Right lobe of liver (tissue), 6 donors: ENCODE measurements at regions not wholly inside any gene's neighbourhood (a gene's known extent, or its start where the extent isn't known, plus 50 kb on each side); places are given as distances from the start of the nearest gene placed in this dataset.

Experiments
- ATAC-seq, 4 donors: fragments of 200-7000 bp; cut with Tn5 transposase; one replicate each; pipeline ENCODE4 v1.9.1; 2020; ENCODE audit warnings: mild to moderate bottlenecking in 4 of 4, moderate library complexity in 4 of 4
- DNase-seq, 3 donors: peaks; one replicate each; pipeline ENCODE4 v3.0.0-alpha.2; 2020
- H3K27ac ChIP-seq, 3 donors: fragments of 200-600 bp; one replicate each; pipeline ENCODE4 v1.8.0; 2022
- H3K27me3 ChIP-seq, 2 donors: fragments of 200-600 bp; one replicate each; pipeline ENCODE4 v1.8.0; 2022
- H3K36me3 ChIP-seq, 4 donors: fragments of 200-600 bp; sonication (generic) in 1 of 4; one replicate each; pipeline versions ENCODE4 v1.5.1 to v1.8.0; 2017 to 2022; ENCODE audit warnings: control low read depth in 1 of 4
- H3K4me1 ChIP-seq, 4 donors: fragments of 200-600 bp; sonication (generic) in 1 of 4; one replicate each; pipeline versions ENCODE4 v1.5.1 to v1.8.0; 2017 to 2022; ENCODE audit warnings: control low read depth in 1 of 4
- H3K4me3 ChIP-seq, 3 donors: fragments of 200-600 bp; one replicate each; pipeline ENCODE4 v1.8.0; 2022
- H3K9me3 ChIP-seq, 4 donors: fragments of 200-600 bp; sonication (generic) in 1 of 4; one replicate each; pipeline versions ENCODE4 v1.5.1 to v1.8.0; 2017 to 2022; ENCODE audit warnings: control low read depth in 1 of 4
- POLR2A ChIP-seq: fragments of 450-650 bp; IDR thresholded peaks from one replicate; pipeline ENCODE4 v1.6.1; 2017; ENCODE audit warnings: antibody characterized with exemption, mild to moderate bottlenecking
- WGBS: methylation state at CpG from one replicate; pipeline ENCODE4 v1.1.6; 2018; ENCODE audit warnings: low coverage, low lambda C conversion rate; ENCODE audit not compliant: insufficient coverage; ENCODE audit errors: missing lambda C conversion rate; 5-methylcytosine and 5-hydroxymethylcytosine counted together
- intact Hi-C, 2 donors: fragments of 100-400 bp; cut with DNase I; formaldehyde crosslinking; loops; one replicate each; pipeline versions ENCODE4 v1.11.2 to v1.14.1; 2022
- TF ChIP-seq, protein P1 (sequence below), 4 donors: fragments of 200-600 bp in 3 of 4; fragments of 450-650 bp in 1 of 4; IDR thresholded peaks; one replicate each; pipeline versions ENCODE4 v1.5.1 to v1.8.0; 2016 to 2022; ENCODE audit warnings: antibody characterized with exemption in 4 of 4, mild to moderate bottlenecking in 2 of 4
- donor health status: DM: no; HTN: yes; CAD: no.
- donor health status: DM: no; HTN: no; CAD: no.
- donor health status: DM: no; HTN: no; CAD: no.
- donor health status: DM: no; HTN: yes; CAD: no.
- donor health status: DM: no; HTN: yes; CAD: no.

DNA sequence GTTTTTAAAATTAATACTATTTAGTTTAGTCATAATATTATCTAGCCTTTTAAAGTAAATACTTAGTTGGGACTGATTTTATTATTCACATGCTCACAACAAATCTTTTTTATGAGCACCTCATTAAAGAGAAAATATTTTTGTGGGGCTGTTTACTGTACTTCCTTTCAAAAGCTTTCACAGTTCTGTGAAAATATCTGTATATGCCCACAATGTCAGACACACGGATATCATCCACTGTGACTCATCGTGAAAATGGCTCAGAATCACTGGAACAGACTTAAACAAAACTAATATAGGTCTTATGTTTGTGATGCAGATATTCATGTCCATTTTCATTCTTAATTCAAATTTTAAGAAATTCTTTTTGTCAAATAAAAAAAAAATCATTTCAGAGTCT lies 305.2 kb downstream of the RAB38 start:
- DNase-seq (no peak), ATAC-seq (no peak)
- no peak overlapping the region for H3K4me3 ChIP-seq
- no peak overlapping the region for H3K27ac ChIP-seq
- no peak for TF ChIP-seq POLR2A
- TF ChIP-seq, protein P1, sequence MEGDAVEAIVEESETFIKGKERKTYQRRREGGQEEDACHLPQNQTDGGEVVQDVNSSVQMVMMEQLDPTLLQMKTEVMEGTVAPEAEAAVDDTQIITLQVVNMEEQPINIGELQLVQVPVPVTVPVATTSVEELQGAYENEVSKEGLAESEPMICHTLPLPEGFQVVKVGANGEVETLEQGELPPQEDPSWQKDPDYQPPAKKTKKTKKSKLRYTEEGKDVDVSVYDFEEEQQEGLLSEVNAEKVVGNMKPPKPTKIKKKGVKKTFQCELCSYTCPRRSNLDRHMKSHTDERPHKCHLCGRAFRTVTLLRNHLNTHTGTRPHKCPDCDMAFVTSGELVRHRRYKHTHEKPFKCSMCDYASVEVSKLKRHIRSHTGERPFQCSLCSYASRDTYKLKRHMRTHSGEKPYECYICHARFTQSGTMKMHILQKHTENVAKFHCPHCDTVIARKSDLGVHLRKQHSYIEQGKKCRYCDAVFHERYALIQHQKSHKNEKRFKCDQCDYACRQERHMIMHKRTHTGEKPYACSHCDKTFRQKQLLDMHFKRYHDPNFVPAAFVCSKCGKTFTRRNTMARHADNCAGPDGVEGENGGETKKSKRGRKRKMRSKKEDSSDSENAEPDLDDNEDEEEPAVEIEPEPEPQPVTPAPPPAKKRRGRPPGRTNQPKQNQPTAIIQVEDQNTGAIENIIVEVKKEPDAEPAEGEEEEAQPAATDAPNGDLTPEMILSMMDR (IDR thresholded peaks at IDR 0.05), result no peak
- intact Hi-C loops, result no loop called here
- no peaks in the 10 kb centered on the region for H3K27me3 ChIP-seq
- H3K9me3 ChIP-seq, result no peaks in the 10 kb centered on the region
- no peaks in the 10 kb centered on the region for H3K36me3 ChIP-seq
- 75% methylated on average over 2 of the region's 2 CpGs for WGBS
- H3K4me1 ChIP-seq, result no peaks in the 10 kb centered on the region

DNA sequence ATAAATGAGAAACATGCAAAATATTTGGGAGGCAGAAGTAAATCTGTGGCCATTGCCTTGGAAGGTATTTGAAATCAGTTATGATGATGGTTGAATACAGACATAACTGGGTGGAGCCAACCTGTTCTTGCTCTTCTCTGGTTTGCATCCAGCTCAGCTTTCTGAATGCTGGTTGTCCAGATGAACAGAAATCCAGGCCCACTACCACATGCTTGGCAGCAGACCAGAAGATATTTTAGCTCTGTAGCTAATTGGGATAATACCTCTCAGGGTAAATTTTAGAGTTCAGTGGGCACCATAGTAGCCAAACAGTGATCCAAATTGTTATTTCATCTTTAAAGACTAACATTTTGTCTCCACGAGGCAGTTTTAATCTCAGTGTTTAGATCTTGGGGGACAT lies 308.3 kb downstream of the RAB38 start:
- H3K27me3 ChIP-seq, result no peaks in the 10 kb centered on the region
- 45% methylated on average over 1 of the region's 1 CpG for WGBS

DNA sequence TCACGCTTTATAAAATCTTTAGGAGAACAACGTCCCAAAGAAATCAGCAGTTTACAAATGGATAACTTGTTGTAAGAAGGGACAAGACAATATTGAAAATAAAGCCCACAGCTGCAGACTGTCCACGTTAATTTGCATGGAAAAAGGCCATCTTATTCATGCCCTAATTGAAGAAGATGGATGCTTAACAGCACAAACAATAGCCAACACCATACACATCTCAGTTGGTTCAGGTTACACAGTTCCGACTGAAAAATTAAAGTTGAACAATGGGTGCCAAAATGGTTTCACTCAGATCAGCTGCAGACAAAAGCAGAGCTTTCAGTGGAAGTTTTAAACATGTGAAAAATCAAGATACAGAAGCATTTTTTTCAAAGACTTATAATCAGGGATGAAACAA lies 314.2 kb downstream of the RAB38 start:
- Histone ChIP-seq H3K27ac (no peak overlapping the region), H3K4me3 (no peak overlapping the region), H3K9me3 (no peaks in the 10 kb centered on the region), H3K36me3 (no peaks in the 10 kb centered on the region), H3K4me1 (no peaks in the 10 kb centered on the region), H3K27me3 (no peaks in the 10 kb centered on the region)
- ATAC-seq (no peak), DNase-seq (no peak)
- 50% methylated on average over 4 of the region's 4 CpGs for WGBS
- intact Hi-C loops, result no loop called here
- TF ChIP-seq, protein P1 (IDR thresholded peaks at IDR 0.05), result no peak
- TF ChIP-seq POLR2A, result no peak

More for the DNA sequence above, 308.3 kb downstream of the RAB38 start:
- Histone ChIP-seq H3K27ac (no peak overlapping the region), H3K4me3 (no peak overlapping the region), H3K9me3 (no peaks in the 10 kb centered on the region), H3K36me3 (no peaks in the 10 kb centered on the region), H3K4me1 (no peaks in the 10 kb centered on the region)
- intact Hi-C loops, result no loop called here
- no peak for DNase-seq
- no peak for TF ChIP-seq POLR2A
- TF ChIP-seq, protein P1 (IDR thresholded peaks at IDR 0.05), result no peak
- ATAC-seq, result no peak

DNA sequence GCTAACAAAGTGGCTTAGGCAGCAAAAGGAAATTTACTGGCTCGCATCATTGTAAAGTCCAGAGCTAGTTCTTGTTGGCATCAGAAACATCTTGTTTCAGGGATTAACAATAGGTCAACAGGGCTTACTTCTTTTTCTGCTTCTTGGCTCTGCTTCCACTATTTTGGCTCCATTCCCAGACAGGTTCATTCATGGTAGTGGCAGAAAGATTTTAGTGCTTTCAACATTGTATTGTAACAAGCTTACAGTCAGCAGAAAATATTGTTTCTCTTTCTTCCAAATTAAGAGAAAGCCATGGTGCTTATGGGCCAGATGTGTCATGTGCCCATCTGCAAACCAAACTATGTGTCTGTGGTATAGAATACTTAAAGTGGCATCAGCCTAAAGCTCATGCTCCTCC lies 315.6 kb downstream of the RAB38 start:
- Histone ChIP-seq H3K27ac (no peak overlapping the region), H3K4me1 (no peaks in the 10 kb centered on the region), H3K27me3 (no peaks in the 10 kb centered on the region), H3K4me3 (no peak overlapping the region), H3K9me3 (no peaks in the 10 kb centered on the region), H3K36me3 (no peaks in the 10 kb centered on the region)
- no peak for DNase-seq
- TF ChIP-seq, protein P1 (IDR thresholded peaks at IDR 0.05), result no peak
- TF ChIP-seq POLR2A, result no peak
- ATAC-seq, result no peak
- intact Hi-C loops, result no loop called here
- 50% methylated on average over 1 of the region's 1 CpG for WGBS

DNA sequence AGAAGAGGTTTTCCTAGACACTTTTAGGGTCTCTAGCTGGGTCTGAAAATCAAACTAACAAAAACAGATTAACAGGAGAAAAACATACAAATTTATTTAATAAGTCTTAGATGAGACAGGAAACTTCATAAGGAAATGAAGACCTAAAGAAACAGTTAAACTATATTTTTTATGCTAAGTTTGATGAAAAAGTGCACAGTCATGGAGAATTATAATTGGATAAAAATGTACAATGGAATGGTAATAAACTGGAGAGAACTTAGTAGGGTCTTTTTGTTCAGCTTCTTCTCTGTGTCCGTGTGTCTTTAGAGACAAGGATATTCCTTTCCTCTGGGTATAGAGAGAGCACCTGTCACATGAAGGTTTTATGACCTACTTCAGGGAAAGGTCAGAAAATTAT lies 323.4 kb downstream of the RAB38 start:
- H3K4me3 ChIP-seq, result no peak overlapping the region
- no peak for TF ChIP-seq POLR2A
- TF ChIP-seq, protein P1 (IDR thresholded peaks at IDR 0.05), result no peak
- no peaks in the 10 kb centered on the region for H3K27me3 ChIP-seq
- H3K9me3 ChIP-seq, result no peaks in the 10 kb centered on the region
- intact Hi-C loops, result no loop called here
- DNase-seq (no peak), ATAC-seq (no peak)
- H3K4me1 ChIP-seq, result no peaks in the 10 kb centered on the region
- no peak overlapping the region for H3K27ac ChIP-seq
- 29% methylated on average over 1 of the region's 1 CpG for WGBS
- no peaks in the 10 kb centered on the region for H3K36me3 ChIP-seq
